ENCODE measurements at regions not wholly inside any gene's neighbourhood (a gene's known extent, or its start where the extent isn't known, plus 50 kb on each side); places are given as distances from the start of the nearest gene placed in this dataset.

- TF ChIP-seq EZH2 (IDR thresholded peaks at IDR 0.05; ENCODE audit: low read length, missing control alignments) (no peak), CTCF (conservative IDR thresholded peaks at IDR 0.05 in 1 of 2, IDR thresholded peaks at IDR 0.05 in 1 of 2; ENCODE audit: low read depth in 1 of 2, low read length in 2 of 2) (no peak)
- Histone ChIP-seq H4K20me1 (ENCODE audit: control insufficient read depth, extremely low read depth, insufficient read depth, low read length) (no peaks in the 10 kb centered on the region), H3K36me3 (ENCODE audit: control insufficient read depth, insufficient read depth, low read length) (no peaks in the 10 kb centered on the region)
Observed at GRCh38 chr9:84484172-84484571, 143.6 kb upstream of the SLC28A3 start.

GRCh38 chr9:84485539-84485938 lies 145.0 kb upstream of the SLC28A3 start:
- Histone ChIP-seq H3K27ac (ENCODE audit: insufficient read depth, low read length) (no peak overlapping the region), H3K36me3 (ENCODE audit: control insufficient read depth, insufficient read depth, low read length) (no peaks in the 10 kb centered on the region), H3K4me1 (ENCODE audit: control insufficient read depth, extremely low read depth, insufficient read depth, low read length) (no peaks in the 10 kb centered on the region), H4K20me1 (ENCODE audit: control insufficient read depth, extremely low read depth, insufficient read depth, low read length) (no peaks in the 10 kb centered on the region), H3K9me3 (ENCODE audit: control insufficient read depth, insufficient read depth, low read depth, low read length) (no peaks in the 10 kb centered on the region), H3K4me2 (ENCODE audit: extremely low read depth, insufficient read depth, low read length) (no peak overlapping the region), H3K79me2 (ENCODE audit: control insufficient read depth, insufficient read depth, low read length) (no peaks in the 10 kb centered on the region), H3K9ac (ENCODE audit: insufficient read depth, low read length) (no peak overlapping the region), H2AFZ (ENCODE audit: low read length) (no peak overlapping the region), H3K4me3 (replicated peaks in 1 of 4; ENCODE audit: control extremely low read depth in 1 of 4, insufficient read depth in 1 of 4, low read depth in 3 of 4, low read length in 4 of 4) (no peak overlapping the region), H3K27me3 (ENCODE audit: control insufficient read depth, insufficient read depth, low read length) (no peaks in the 10 kb centered on the region)
- TF ChIP-seq CTCF (conservative IDR thresholded peaks at IDR 0.05 in 1 of 2, IDR thresholded peaks at IDR 0.05 in 1 of 2; ENCODE audit: low read depth in 1 of 2, low read length in 2 of 2) (no peak), EZH2 (IDR thresholded peaks at IDR 0.05; ENCODE audit: low read length, missing control alignments) (no peak)
- no peak for DNase-seq (ENCODE audit: low read depth in 2 of 2)

More at GRCh38 chr9:84484172-84484571, 143.6 kb upstream of the SLC28A3 start:
- Histone ChIP-seq H3K9me3 (ENCODE audit: control insufficient read depth, insufficient read depth, low read depth, low read length) (no peaks in the 10 kb centered on the region), H3K27me3 (ENCODE audit: control insufficient read depth, insufficient read depth, low read length) (no peaks in the 10 kb centered on the region), H3K4me2 (ENCODE audit: extremely low read depth, insufficient read depth, low read length) (no peak overlapping the region), H3K4me3 (replicated peaks in 1 of 4; ENCODE audit: control extremely low read depth in 1 of 4, insufficient read depth in 1 of 4, low read depth in 3 of 4, low read length in 4 of 4) (no peak overlapping the region), H3K79me2 (ENCODE audit: control insufficient read depth, insufficient read depth, low read length) (no peaks in the 10 kb centered on the region), H2AFZ (ENCODE audit: low read length) (no peak overlapping the region), H3K4me1 (ENCODE audit: control insufficient read depth, extremely low read depth, insufficient read depth, low read length) (no peaks in the 10 kb centered on the region), H3K9ac (ENCODE audit: insufficient read depth, low read length) (no peak overlapping the region), H3K27ac (ENCODE audit: insufficient read depth, low read length) (no peak overlapping the region)
- no peak for DNase-seq (ENCODE audit: low read depth in 2 of 2)

- Histone ChIP-seq H3K9ac (ENCODE audit: insufficient read depth, low read length) (no peak overlapping the region), H3K79me2 (ENCODE audit: control insufficient read depth, insufficient read depth, low read length) (no peaks in the 10 kb centered on the region), H3K4me1 (ENCODE audit: control insufficient read depth, extremely low read depth, insufficient read depth, low read length) (no peaks in the 10 kb centered on the region), H4K20me1 (ENCODE audit: control insufficient read depth, extremely low read depth, insufficient read depth, low read length) (no peaks in the 10 kb centered on the region), H2AFZ (ENCODE audit: low read length) (no peak overlapping the region), H3K36me3 (ENCODE audit: control insufficient read depth, insufficient read depth, low read length) (no peaks in the 10 kb centered on the region), H3K9me3 (ENCODE audit: control insufficient read depth, insufficient read depth, low read depth, low read length) (no peaks in the 10 kb centered on the region), H3K27ac (ENCODE audit: insufficient read depth, low read length) (no peak overlapping the region), H3K27me3 (ENCODE audit: control insufficient read depth, insufficient read depth, low read length) (no peaks in the 10 kb centered on the region), H3K4me2 (ENCODE audit: extremely low read depth, insufficient read depth, low read length) (no peak overlapping the region), H3K4me3 (replicated peaks in 1 of 4; ENCODE audit: control extremely low read depth in 1 of 4, insufficient read depth in 1 of 4, low read depth in 3 of 4, low read length in 4 of 4) (no peak overlapping the region)
- TF ChIP-seq EZH2 (IDR thresholded peaks at IDR 0.05; ENCODE audit: low read length, missing control alignments): no peak
- TF ChIP-seq CTCF (conservative IDR thresholded peaks at IDR 0.05 in 1 of 2, IDR thresholded peaks at IDR 0.05 in 1 of 2; ENCODE audit: low read depth in 1 of 2, low read length in 2 of 2): no peak
- no peak for DNase-seq (ENCODE audit: low read depth in 2 of 2)
Observed at GRCh38 chr9:84486663-84487062, 146.1 kb upstream of the SLC28A3 start.

Measured in fibroblast of lung (primary cell).